Stimulated activated CD8-positive, alpha-beta memory T cell treated with anti-CD3 and anti-CD28 coated beads, Interleukin-12 subunit alpha, Interleukin-12 subunit beta, amount 100 ng/mL, for 24 hours (primary cell): ENCODE measurements at regions not wholly inside any gene's neighbourhood (a gene's known extent, or its start where the extent isn't known, plus 50 kb on each side); places are given as distances from the start of the nearest gene placed in this dataset.

Source experiments
- DNase-seq: peaks from one replicate; pipeline ENCODE4 v3.0.0-alpha.2; 2020; ENCODE audit errors: extremely low read depth

GRCh38 chr2:221272729-221273128 lies 299.4 kb downstream of the EPHA4 start:
- no peak for DNase-seq

GRCh38 chr2:221276033-221276432 lies 296.1 kb downstream of the EPHA4 start:
- DNase-seq: no peak

DNA sequence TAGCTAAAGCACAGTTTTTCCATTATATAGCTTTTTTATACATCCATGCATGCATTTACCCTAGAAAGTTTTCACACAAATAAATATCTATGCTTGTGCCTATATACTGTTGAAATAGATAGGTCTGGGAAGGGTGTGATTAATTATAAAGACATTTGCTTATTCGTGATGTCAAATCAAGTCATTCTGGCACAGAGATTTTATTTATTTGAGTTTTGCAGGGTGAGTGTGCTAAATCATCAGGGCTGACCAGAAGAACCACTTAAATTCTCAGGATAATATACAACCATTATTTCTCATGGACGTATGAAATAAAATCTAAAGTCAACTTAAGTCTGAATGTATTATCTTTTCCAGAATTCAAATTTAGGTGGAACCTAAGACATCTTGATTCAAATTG lies 295.5 kb downstream of the EPHA4 start:
- DNase-seq: no peak

- no peak for DNase-seq
Measured at GRCh38 chr2:221282386-221282785, 289.7 kb downstream of the EPHA4 start.

DNA sequence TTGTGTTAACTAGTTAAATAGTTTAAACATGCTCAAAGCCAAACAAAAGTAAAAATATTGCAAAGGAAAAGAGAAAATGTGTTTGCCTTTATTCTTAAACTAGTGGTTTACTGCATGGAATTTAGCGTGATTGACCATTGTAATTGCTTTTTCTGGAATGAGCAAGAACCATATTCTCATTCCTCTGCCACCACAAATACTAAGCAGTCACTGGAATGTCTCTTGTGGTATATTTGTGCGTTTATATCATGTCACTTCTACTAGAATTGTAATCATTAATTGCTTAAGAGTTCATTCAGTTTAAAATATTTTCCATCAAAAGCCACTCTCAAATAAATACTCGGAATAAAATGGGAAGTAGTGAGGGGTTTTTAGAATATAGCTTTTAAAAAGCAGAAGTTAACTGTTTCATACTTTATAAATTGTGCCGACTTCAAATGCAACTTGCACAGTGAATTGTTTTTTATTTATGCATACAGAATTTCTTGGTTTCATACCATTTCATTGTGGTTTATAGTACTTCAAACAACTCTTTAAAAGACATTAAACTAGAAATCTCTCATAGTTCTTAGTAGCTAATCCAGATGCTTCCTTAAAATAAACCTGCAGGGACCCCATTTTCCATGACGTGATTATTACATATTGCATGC lies 288.1 kb downstream of the EPHA4 start:
- no peak for DNase-seq

DNA sequence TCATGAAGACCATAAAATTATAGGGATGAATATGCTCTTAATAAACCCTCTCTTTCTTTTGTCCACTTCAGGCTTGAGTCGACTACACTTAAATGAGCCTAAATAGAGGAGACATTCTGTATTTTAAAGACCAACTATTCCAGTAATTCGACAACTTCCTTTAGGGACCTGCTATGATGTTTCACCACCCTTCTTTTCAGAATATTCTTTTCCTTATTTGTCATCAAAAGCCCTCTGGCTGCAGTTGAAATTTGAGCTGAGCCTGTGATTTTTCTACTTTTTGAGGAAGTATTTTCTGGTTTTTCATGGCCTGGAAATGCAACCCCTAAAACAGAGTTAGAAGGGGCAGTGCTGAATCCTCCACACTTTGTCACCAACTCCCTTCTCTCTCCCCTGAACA lies 287.0 kb downstream of the EPHA4 start:
- DNase-seq: no peak

GRCh38 chr2:221286406-221286805 lies 285.7 kb downstream of the EPHA4 start:
- no peak for DNase-seq

- no peak for DNase-seq
Measured at GRCh38 chr2:221289389-221289788, 282.7 kb downstream of the EPHA4 start.

- no peak for DNase-seq
Measured at GRCh38 chr2:221289846-221290245, 282.3 kb downstream of the EPHA4 start.

DNA sequence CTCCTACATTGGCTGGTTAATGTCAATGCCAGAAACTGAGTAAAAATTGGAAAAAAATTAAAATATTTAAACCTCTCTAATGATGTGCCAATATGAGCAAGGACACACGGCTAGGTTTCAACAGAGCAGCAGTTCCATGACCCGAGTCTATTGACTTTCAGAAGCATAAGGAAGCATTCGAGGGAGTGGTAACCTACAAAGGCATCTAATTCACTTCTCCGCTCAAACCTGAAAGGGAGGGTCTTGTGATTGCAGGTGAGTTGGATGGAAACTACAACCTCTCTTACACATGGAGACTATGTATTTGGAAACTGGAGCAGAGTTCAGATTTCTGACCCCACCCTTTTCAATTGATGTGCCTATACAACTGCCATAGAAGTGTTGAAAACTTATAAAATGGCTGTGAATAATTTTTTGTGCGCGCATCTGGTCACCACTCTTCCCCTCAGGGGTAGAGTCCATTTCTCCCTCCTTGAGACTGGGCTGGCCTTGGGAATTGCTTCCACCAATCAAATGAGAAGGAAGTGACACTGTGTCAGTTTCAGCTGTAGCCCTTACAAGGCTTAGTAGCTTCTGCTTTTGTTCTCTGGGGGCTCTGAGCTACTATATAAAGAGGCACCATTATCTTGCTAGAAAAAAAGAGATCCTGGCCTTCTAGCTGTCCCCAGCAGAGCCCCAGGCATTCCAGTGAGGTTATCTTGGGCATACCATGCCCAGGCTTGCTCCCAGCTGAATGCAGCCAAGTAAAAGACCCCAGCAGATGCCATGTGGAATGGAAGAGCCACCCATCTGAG lies 278.0 kb downstream of the EPHA4 start:
- no peak for DNase-seq

DNA sequence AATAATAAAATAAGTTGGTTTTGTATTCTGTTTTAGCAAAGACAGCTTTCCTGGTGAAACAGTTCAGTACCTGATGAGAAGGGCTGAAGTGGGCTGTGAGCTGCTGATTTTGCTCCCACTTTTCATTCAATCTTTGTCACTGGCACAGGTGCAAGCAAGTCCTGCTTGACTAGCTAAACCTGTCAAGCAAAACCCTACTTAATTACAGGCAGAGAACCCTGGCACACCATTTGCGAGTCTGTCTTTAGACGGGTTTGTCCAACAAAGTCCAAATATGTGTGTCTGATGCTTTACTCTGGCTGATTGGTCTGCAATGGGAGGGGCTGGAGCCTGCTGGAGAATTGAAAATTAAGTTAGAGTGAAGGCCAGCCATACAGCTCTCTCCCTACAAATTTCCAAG lies 267.2 kb downstream of the EPHA4 start:
- DNase-seq: no peak

DNA sequence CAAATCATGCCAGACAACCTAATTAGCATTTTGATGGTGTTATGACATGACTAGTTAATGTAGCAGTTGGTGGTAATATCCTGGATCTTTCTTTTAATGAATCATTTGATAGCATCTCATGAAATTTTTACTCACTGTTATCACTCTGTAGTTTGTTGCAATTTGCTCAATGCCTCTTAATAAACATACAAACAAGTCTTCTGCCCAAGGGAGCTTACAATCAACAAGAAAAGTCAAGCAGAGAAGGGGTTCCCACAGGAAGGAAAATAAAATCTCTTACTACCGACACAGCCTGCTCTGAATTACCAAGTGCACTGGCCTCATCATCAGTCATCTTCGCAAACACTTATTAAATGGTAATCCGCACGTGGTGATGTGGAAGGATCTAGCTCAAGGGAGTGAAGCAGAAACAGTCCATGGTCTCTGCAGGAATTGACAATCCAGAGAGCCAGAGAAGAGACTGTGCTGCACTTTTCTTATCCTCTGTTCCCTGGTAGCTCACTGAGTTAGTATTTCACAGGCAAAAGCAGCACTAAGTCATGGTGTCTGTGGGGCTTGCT lies 263.5 kb downstream of the EPHA4 start:
- no peak for DNase-seq

DNA sequence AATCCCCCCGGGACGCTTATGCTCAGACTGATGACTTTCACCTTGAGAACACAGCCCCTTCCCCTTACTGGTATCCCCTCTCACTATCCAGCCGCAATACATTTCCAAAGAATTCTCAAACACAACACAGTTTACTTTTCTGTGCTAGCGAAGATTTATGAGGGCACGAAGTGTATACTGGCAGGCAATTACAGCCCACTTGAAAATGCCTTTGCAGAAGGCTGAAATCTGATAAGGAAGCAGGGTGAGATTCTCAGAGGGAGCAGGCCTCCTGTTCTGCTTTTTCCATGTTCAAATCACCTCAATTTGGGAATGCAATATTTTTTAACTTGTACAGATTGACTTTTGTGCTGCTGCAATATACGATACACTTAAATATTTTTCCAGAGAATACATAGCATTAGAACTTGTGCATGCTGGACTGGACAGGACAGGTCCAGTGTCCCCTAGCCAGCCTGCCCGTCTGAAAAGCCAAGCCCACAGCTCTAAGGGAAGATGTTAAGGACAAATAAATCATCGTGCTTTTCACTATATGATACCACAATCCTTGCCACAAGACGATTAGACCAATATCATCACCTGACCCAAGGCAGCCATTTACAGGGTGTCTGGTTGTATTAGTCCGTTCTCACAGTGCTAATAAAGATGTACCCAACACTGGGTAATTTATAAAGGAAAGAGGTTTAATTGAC lies 262.1 kb downstream of the EPHA4 start:
- no peak for DNase-seq

DNA sequence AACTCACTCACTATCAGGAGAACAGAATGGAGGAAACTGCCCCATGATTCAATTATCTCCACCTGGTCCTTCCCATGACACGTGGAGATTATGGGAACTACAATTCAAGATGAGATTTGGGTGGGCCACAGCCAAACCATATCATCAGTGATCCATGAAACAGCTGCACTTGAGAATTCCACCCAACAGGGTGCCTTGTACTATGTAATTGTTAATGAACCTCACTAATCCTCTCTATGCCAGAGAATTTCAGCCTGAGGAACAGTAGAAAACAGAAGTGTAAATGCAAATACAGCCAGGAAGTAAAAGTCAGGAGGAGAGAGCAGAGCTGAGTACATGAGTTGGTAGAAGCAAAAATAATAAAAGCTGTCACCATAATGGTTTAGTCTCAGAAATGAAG lies 261.4 kb downstream of the EPHA4 start:
- DNase-seq: no peak

GRCh38 chr2:221312634-221313033 lies 259.5 kb downstream of the EPHA4 start:
- DNase-seq: no peak

- no peak for DNase-seq
Measured at GRCh38 chr2:221314786-221315185, 257.3 kb downstream of the EPHA4 start.

GRCh38 chr2:221318376-221319130 lies 253.6 kb downstream of the EPHA4 start:
- no peak for DNase-seq

DNA sequence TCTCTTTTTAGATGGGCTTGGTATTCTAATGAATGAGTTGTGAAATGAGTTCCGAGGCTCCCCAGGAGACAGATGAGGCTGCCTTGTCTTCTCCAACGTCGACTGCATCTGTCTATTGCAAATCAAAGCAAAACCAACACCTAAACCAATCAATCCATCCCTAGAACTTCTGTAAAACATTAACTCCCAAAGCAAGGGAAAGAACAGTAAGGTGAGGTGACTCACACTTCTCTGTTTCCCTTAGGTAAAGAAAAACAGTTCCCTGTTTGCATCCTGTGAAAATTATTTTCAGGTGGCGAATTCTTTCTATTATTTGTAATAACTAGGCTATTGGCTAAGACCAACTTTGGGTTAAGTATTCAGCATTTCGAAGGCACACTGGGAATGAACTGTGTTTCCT lies 249.4 kb downstream of the EPHA4 start:
- DNase-seq: no peak

DNA sequence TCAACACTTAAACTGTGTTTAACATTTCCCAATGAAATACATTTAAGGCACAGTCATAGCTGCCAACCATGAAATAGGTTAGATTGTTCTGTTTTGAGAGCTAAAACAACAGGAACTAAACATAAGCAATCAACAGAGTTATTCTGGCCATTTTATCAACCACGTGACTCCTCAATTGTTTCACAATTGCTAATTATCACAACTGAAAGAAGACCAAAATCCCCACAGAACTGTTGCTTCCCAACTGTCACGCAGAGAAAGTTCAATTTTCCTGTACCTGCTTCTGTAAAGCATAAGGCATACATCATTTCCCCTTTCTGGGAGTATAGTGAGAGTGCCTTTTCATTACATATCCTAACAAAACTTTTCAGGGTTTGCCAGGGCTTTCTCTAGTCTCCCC lies 248.6 kb downstream of the EPHA4 start:
- no peak for DNase-seq

GRCh38 chr2:221330436-221330835 lies 241.7 kb downstream of the EPHA4 start:
- no peak for DNase-seq

DNA sequence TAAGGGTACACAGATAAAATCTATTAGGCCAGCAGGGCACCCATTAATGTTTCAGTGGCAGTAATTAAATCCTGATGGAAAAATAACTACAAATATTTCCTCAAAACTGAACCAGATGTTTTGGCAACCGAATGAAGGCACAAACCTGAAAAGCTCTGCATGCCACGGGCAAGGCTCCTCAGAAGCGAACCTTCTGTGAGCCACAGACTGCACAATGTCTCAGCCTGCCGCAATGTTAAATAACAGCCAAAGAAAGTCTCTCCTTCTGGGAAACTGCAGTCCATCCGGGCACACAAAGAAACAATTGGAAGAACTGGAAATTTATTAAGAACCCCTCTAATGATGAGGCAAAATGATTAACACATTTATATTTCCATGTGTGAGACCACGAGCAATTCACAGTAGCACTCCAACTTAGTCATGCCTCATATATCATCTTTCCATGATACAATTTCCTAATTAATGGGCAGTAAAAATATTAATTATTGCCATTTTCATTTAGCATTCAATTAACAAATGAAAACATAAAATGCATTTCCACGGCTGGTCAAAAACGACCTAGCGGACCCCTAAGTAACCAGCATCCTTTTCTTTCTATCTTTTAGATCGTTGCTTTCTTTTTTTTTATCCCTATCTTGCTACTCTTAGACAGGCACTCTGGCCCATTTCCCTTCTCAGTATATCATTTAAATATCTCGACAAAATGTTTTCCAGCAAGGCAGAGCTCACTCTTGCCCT lies 237.5 kb downstream of the EPHA4 start:
- DNase-seq: no peak
